KMS-11 (cell line): ENCODE measurements at regions not wholly inside any gene's neighbourhood (a gene's known extent, or its start where the extent isn't known, plus 50 kb on each side); places are given as distances from the start of the nearest gene placed in this dataset.

ENCODE experiments used
- H2AFZ ChIP-seq: fragments of 200-600 bp; sonication (generic); 2 replicates; pipeline ENCODE4 v1.6.1; 2016; ENCODE audit warnings: antibody characterized with exemption, mixed run types, low read depth
- H3K27ac ChIP-seq: fragments of 200-600 bp; sonication (generic); 2 replicates; pipeline ENCODE4 v1.6.1; 2016; ENCODE audit warnings: mild to moderate bottlenecking, mixed run types
- H3K27me3 ChIP-seq: fragments of 200-600 bp; sonication (generic); 2 replicates; pipeline ENCODE4 v1.6.1; 2017; ENCODE audit warnings: mild to moderate bottlenecking, low read depth, mixed run types, moderate library complexity; ENCODE audit not compliant: insufficient read depth
- H3K36me3 ChIP-seq: fragments of 200-600 bp; sonication (generic); 2 replicates; pipeline ENCODE4 v1.6.1; 2017; ENCODE audit warnings: mild to moderate bottlenecking, mixed run types; ENCODE audit not compliant: insufficient read depth
- H3K4me1 ChIP-seq: fragments of 200-600 bp; sonication (generic); 2 replicates; pipeline ENCODE4 v1.6.1; 2016; ENCODE audit warnings: mild to moderate bottlenecking, low read depth, mixed run types; ENCODE audit not compliant: poor library complexity, severe bottlenecking
- H3K4me2 ChIP-seq: fragments of 200-600 bp; sonication (generic); 2 replicates; pipeline ENCODE4 v1.7.0; 2016; ENCODE audit warnings: mild to moderate bottlenecking, mixed run types
- H3K4me3 ChIP-seq: fragments of 200-600 bp; sonication (generic); IDR thresholded peaks from 2 replicates; pipeline ENCODE4 v1.6.1; 2017; ENCODE audit warnings: low read depth, low read length, mixed read lengths; ENCODE audit not compliant: insufficient read depth
- H3K79me2 ChIP-seq: fragments of 200-600 bp; sonication (generic); 2 replicates; pipeline ENCODE4 v1.6.1; 2016; ENCODE audit warnings: low read depth, mixed run types; ENCODE audit not compliant: insufficient read depth
- H3K9ac ChIP-seq: fragments of 200-600 bp; sonication (generic); 2 replicates; pipeline ENCODE4 v1.6.1; 2016; ENCODE audit warnings: mild to moderate bottlenecking, mixed run types
- H4K20me1 ChIP-seq: fragments of 200-600 bp; sonication (generic); 2 replicates; pipeline ENCODE4 v1.6.1; 2016; ENCODE audit warnings: mild to moderate bottlenecking, mixed run types; ENCODE audit not compliant: insufficient read depth
- TF ChIP-seq, protein P1 (sequence below): fragments of 200-600 bp; sonication (generic); conservative IDR thresholded peaks from 2 replicates; pipeline ENCODE4 v1.6.1; 2017; ENCODE audit warnings: low read depth, mild to moderate bottlenecking, antibody characterized with exemption, low read length, moderate library complexity, mixed read lengths

GRCh38 chr3:178244733-178245709, 291.2 kb upstream of the KCNMB2 start:
- Histone ChIP-seq H3K36me3 (no peaks in the 10 kb centered on the region), H3K79me2 (no peaks in the 10 kb centered on the region), H3K27ac (no peak overlapping the region), H3K4me3 (no peak overlapping the region), H3K27me3 (no peaks in the 10 kb centered on the region), H2AFZ (no peak overlapping the region), H3K4me2 (no peak overlapping the region), H4K20me1 (no peaks in the 10 kb centered on the region), H3K9ac (no peak overlapping the region), H3K4me1 (no peaks in the 10 kb centered on the region)
- TF ChIP-seq, protein P1, sequence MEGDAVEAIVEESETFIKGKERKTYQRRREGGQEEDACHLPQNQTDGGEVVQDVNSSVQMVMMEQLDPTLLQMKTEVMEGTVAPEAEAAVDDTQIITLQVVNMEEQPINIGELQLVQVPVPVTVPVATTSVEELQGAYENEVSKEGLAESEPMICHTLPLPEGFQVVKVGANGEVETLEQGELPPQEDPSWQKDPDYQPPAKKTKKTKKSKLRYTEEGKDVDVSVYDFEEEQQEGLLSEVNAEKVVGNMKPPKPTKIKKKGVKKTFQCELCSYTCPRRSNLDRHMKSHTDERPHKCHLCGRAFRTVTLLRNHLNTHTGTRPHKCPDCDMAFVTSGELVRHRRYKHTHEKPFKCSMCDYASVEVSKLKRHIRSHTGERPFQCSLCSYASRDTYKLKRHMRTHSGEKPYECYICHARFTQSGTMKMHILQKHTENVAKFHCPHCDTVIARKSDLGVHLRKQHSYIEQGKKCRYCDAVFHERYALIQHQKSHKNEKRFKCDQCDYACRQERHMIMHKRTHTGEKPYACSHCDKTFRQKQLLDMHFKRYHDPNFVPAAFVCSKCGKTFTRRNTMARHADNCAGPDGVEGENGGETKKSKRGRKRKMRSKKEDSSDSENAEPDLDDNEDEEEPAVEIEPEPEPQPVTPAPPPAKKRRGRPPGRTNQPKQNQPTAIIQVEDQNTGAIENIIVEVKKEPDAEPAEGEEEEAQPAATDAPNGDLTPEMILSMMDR: no peak

- Histone ChIP-seq H3K79me2 (no peaks in the 10 kb centered on the region), H3K4me3 (no peak overlapping the region), H3K9ac (no peak overlapping the region), H3K4me2 (no peak overlapping the region), H3K4me1 (no peaks in the 10 kb centered on the region), H3K36me3 (no peaks in the 10 kb centered on the region), H4K20me1 (no peaks in the 10 kb centered on the region), H3K27ac (no peak overlapping the region), H2AFZ (no peak overlapping the region), H3K27me3 (no peaks in the 10 kb centered on the region)
- TF ChIP-seq, protein P1: no peak
Measured at GRCh38 chr3:178246004-178246403, 290.2 kb upstream of the KCNMB2 start.

DNA sequence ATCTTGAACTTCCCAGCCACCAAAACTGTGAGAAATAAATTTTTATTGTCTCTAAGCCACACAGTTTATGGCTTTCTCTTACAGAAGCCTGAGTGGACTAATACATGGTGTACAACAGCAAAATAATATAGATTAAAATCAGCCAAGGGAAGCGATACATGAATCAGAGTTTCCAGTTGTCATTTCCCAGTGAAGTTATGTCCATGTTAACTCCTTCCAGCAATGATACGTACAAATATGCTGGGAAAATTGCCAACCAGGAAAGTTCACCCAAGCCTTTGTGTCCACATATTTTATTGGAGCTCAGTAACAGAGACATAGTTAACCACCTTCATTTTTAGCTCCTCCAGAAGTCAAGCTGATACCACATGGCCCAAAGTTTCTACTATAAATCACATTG, 280.9 kb upstream of the KCNMB2 start:
- TF ChIP-seq, protein P1: no peak
- Histone ChIP-seq H3K27me3 (no peaks in the 10 kb centered on the region), H3K79me2 (no peaks in the 10 kb centered on the region), H3K4me2 (no peak overlapping the region), H3K9ac (no peak overlapping the region), H3K4me3 (no peak overlapping the region), H3K36me3 (no peaks in the 10 kb centered on the region), H3K27ac (no peak overlapping the region), H3K4me1 (no peaks in the 10 kb centered on the region), H4K20me1 (no peaks in the 10 kb centered on the region), H2AFZ (no peak overlapping the region)

DNA sequence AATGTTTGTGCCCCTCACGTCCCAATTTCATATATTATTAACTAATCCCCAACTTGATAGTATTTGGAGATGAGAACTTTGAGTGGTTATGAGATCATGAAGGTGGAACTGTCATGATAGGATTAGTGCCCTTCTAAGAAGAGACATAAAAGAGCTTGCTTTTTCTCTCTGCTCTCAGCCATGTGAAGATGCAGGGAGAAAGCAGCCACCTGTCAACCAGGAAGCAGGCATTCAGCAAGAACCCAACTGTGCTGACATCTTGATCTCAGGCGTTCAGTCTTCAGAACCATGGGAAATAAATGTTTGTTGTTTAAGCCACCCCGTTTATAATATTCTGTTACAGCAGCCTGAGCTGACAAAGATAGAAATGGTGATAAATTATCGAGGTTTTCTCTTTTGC, 278.7 kb upstream of the KCNMB2 start:
- H2AFZ ChIP-seq: no peak overlapping the region
- no peaks in the 10 kb centered on the region for H3K27me3 ChIP-seq

More for the DNA sequence above, 278.7 kb upstream of the KCNMB2 start:
- Histone ChIP-seq H3K4me3 (no peak overlapping the region), H3K9ac (no peak overlapping the region), H3K27ac (no peak overlapping the region), H3K4me1 (no peaks in the 10 kb centered on the region), H4K20me1 (no peaks in the 10 kb centered on the region), H3K36me3 (no peaks in the 10 kb centered on the region), H3K79me2 (no peaks in the 10 kb centered on the region), H3K4me2 (no peak overlapping the region)
- TF ChIP-seq, protein P1: no peak
